HTR-8/SVneo (cell line): ENCODE measurements at regions not wholly inside any gene's neighbourhood (a gene's known extent, or its start where the extent isn't known, plus 50 kb on each side); places are given as distances from the start of the nearest gene placed in this dataset.
"Not testable (repeated sequence)": the region's sequence is repeated elsewhere in the genome, so short reads cannot be mapped to it uniquely, and the experiment has no call there.

ENCODE experiments used
- DNase-seq: peaks from one replicate; pipeline ENCODE4 v3.0.0; 2011; ENCODE audit warnings: low spot score, mixed read lengths; ENCODE audit not compliant: insufficient read length
- FAIRE-seq: peaks from 2 replicates; lab custom pipeline; 2011; peaks lifted over from hg19 to GRCh38; lab: Jason Lieb, UNC

DNA sequence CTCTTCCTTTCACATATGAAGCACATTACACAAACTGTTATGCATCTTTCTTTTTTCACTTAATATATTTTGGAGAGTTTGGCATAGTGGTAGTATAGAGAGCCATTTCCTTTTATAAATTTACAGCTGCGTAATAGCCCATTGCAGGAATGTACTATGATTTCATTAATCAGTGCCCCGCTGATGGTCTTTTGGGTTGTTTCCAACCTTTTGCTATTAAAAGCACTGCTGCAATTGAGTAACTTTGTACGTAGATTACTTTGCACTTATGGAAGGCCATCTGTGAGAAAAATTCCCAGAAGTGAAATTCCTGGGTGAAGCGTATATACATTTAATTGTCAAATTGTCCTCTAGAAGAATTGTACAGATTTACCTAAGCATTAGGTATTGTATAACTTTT, 565.3 kb upstream of the ZNF804A start:
- DNase-seq: no peak
- FAIRE-seq: no peak

DNA sequence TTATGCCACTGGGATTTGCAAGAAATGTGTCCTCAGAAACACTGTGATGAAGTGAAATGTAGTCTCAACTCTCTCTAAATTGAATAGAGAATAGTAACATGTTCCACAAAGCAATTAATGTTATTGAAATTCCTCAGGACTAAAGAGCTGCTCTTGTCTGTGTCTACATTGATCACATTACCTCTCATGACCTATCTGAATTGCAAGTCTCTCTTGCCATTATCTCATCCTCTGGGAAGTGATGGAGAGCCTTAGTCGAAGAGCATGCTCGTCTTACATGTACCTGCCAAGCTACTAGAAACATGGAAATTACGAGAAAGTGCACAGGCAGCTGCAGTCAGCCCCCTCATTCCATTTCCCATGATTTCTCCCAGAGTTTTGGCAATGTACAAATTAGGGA, 561.1 kb upstream of the ZNF804A start:
- no peak for DNase-seq
- no peak for FAIRE-seq

DNA sequence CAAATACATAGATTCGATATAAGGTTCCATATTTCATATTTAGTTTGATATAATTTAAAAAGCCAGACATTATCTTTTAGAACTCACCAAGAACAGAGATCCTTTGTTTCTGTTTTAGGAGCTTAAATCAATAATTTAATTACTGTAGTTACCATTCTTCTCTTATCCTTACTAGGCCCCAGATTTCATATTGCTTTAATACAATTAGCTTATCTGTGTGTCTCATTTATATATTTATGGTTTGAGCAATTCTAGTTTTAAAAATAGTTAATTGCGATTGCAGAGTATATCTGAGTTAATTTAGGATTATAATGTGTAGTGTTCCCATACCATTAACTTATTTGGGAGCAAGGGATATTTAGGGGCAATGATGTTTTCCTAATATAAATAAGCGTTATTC, 558.8 kb upstream of the ZNF804A start:
- FAIRE-seq: no peak
- no peak for DNase-seq

DNA sequence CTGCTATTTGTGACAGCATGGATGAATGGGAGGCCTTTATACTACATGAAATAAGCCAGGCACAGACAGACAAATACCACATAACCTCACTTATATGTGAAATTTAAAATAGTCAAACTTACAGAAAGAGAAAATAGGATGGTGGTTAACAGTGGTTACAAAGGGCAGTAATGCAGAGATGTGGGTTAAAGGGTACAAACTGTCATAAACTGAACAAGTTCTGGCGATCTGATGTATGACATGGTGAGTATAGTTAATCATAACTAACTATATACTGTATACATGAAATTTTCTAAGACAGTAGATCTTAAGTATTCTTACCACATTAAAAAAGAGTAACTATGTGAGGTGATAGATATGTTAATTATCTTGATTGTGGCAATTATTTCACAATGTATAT, 558.1 kb upstream of the ZNF804A start:
- FAIRE-seq (no peak), DNase-seq (no peak)

DNA sequence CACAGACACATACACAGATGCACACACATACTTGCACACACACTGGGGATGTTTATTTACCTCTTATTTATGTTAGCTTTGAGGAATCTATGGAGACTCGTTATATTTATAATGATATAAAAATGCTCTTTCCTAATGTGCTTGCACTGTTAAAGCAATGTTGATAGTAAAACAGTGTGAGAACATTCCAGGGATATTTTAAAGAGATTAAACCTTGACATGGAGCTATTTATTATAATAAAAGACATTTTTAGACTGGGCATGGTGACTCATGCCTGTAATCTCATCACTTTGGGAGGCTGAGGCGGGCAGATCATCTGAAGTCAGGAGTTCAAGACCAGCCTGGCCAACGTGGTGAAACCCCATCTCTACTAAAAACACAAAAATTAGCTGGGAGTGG, 557.3 kb upstream of the ZNF804A start:
- FAIRE-seq (no peak), DNase-seq (no peak)

DNA sequence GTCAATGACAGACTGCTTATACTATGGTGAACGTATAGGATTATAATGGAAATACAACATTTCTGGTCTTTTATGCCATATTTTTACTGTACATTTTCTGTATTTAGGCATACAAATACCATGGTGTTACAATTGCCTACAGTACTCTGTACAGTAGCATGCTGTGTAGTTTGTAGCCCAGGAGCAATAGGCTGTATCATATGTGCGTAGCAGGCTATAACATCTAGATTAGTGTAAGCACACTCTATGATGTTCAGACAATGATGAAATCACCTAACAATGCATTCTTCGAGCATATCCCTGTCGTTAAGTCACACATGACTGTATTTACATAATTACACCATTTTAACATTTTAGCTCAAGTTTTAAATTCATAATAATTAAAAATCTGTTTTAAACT, 556.6 kb upstream of the ZNF804A start:
- FAIRE-seq (no peak), DNase-seq (no peak)

DNA sequence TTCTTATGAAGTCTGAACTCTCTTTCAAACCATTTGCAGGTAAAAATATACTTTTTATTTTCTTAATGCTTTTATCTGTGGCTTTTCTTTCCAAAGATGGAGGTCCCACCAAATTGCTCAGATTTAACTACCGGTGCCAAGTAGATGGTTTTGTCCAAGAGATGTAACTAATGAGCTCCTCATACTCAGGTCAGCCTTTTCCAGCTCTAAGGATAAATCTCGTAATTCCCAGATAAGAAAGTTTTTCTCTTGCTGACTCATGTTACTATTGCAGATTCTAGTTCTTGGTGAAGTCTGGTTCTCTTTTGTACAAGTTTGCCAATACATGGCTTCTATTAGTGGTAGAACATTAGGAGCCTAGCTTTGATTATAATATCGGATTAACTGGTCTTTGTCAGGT, 550.8 kb upstream of the ZNF804A start:
- no peak for FAIRE-seq
- DNase-seq: no peak

DNA sequence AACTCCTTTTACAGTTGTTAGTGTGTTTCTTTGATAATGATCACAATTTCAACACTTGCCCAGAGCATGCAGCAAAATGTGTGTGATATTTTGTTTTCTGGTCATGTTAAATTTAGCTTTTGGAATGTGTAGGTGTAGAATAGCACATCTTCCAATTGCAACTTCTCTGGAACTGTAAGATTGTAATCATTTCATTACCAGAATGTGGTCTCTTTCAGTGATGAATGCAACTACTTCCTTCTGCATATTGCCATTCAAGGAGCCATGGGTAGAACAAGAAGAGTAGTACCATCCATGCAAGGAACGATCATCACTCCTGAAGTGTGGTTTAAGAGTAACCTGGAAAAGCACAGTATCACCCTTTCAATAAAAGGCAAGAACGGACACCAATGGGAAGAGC, 548.8 kb upstream of the ZNF804A start:
- no peak for FAIRE-seq

DNA sequence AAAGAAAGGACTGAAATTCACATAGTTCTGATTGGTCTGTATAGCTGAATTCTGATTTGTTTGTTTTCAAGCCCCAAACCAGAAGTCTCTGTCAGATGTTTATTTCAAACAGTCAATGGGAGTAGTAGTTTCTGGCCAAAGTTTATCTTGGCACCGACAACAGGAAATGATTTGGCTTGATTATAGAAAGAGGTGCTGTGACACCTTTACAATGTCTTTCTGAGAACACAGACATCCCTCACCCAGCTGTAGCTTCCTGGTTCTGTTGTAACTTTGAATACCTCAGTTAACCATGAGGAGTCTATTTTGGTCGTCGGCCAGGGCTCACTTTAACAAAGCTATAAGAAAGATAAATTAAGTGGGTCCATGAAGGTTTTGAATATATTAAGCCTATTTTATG, 545.0 kb upstream of the ZNF804A start:
- DNase-seq (no peak), FAIRE-seq (no peak)

More for the DNA sequence above, 548.8 kb upstream of the ZNF804A start:
- no peak for DNase-seq

DNA sequence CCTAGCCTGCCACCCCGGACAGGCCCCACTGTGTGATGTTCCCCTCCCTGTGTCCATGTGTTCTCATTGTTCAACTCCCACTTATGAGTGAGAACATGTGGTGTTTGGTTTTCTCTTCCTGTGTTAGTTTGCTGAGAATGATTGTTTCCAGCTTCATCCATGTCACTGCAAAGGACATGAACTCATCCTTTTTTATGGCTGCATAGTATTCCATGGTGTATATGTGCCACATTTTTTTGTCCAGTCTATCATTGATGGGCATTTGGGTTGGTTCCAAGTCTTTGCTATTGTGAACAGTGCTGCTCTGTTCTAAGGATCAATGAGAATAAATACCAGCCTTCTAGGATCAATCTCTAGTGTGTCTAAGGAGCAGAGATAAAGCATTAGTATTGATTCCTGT, 543.9 kb upstream of the ZNF804A start:
- DNase-seq, FAIRE-seq: not testable (repeated sequence)

DNA sequence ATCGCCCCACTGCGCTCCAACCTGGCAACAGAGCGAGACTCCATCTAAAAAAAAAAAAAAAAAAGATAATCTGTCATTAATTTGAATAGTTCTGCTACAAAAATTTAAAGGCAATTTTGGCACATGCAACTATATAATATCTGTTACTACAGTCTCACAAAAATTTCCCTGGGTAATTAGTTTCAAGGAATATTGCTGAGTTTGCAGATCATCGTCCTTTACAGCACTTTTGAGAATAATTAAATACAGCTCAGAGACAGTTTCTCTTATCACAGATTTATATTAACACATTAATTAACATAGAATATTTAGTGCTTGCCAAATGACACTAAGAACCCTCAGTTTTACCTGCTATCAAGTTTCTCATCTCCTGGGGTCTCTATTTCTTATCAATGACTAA, 540.4 kb upstream of the ZNF804A start:
- FAIRE-seq: no peak
- DNase-seq: no peak

DNA sequence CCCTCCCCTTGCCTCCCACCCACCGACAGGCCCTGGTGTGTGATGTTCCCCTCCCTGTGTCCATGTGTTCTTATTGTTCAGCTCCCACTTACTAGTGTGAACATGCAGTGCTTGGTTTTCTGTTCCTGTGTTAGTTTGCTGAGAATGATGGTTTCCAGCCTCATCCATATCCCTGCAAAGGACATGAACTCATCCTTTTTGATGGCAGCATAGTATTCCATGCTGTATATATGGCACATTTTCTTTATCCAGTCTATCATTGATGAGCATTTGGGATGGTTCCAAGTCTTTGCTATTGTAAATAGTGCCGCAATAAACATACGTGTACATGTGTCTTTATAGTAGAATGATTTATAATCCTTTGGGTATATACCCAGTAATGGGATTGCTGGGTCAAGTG, 538.1 kb upstream of the ZNF804A start:
- not testable (repeated sequence) for DNase-seq, FAIRE-seq

DNA sequence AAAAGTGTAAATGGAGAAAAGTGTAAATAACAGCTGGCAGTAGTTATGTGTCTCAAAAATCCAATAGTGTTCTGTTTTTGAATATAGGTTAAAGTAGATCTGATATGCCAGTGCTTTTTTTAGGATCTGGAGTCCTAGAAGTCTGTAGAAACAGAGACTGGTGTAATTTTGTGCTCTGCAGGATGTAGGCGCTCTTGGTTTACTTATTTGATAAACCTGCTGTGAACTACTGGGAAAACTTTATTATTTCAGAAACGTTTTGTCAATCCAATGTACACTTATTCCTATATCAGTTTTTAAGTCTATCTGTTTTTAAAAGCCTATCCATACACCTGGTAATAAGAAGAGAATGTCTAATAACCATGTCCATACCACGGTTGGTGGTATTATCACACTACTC, 530.8 kb upstream of the ZNF804A start:
- DNase-seq (no peak), FAIRE-seq (no peak)

DNA sequence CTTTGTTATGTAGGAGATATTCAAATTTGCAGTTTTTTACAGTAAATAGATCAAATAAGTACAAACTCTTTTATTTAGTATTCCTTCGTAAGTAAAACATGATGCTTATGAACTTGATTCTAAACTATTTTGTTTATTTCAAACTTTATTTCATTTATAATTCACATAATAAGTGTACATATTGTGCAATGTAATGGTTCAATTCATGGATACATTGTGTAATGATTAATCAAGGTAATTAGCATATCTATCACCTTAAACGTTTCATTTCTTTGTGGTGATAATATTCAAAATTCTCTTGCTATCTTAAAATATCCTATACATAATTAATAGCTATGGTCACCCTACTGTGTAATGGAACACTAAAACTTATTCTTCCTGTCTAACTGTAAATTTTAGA, 525.9 kb upstream of the ZNF804A start:
- DNase-seq (no peak), FAIRE-seq (no peak)

DNA sequence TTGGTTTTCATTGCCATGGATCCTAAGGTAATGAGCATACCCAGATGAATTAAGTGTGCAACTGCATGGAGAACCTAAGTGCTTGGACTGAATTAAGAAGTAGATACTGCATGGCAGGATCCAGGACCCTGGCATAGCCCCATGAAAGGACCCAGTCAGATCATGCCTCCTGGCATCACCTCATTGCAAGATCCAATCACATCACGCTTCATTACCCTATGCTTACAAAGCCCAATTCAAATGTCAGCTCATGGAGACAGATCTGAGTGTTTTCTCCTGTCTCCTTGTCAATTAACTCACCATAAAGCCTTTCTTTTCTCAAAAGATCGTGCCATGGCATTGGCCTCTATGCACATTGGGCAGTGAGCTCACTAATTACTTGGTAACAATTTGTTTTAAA, 519.8 kb upstream of the ZNF804A start:
- no peak for FAIRE-seq
- DNase-seq: no peak

DNA sequence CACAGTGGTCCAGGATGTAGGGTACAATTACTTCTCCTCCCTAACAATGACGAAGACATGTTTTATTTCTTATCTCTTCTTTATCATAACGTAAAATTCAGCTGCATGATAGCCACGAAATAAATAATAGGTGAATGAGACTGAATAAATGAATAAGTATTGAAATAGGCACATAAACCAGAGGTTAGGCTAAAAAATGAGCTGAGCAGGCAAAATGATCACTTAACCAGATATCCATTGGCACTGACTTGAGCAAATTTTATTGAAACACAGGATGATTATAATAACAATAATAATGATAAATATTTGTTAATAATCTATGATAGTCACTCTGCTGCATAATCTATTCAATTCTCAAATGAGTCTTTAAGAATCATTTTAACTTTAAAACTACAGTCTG, 506.9 kb upstream of the ZNF804A start:
- FAIRE-seq: no peak
- no peak for DNase-seq

DNA sequence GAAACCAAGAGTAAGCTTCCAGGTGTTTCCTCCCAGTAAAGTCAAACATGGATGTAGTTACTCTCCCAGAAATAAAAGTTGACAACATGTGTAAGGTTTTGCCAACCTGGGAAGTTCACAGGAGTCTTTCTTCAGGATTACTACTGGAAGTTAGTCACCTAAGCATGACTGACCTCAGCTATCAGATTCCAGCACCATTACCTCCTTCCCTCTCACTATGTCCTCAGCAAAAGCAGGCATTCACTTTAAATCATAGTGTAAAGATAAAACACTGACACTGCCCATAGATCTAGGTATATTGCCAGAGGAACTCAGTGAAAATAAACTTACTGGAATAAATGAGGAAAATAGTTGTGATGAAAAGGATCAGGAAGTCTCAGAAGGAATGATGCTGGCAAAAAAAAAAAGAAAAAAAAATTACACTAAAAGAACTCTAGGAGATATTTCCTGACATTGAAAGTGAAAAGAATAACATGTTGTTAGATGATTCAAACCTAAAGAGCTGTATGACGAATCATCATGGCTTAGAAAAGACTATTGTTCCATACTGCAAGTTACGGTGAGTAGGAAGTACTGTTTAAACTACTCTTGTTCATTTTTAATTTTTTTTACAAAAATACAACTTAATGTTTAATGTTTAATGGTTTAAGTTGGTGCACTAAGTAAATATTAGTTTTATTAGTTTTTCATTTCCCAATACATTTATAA, 484.5 kb upstream of the ZNF804A start:
- no peak for DNase-seq
- FAIRE-seq: no peak

DNA sequence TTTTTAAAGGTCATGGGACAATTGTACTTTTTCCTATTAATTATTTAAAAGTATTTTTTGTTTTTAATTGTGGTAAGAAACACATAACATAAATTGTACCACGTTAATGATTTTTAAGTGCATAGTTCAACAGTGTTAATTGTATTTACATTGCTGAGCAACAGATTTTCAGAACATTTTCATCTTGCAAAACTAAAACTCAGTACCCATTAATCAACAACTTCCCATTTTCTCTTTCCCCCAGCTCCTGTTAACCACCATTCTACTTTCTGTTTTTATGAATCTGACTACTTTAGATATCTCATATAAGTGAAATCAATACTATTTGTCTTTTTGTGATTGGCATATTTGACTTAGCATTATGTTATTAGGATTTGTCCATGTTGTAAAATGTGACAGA, 483.9 kb upstream of the ZNF804A start:
- DNase-seq (no peak), FAIRE-seq (no peak)

DNA sequence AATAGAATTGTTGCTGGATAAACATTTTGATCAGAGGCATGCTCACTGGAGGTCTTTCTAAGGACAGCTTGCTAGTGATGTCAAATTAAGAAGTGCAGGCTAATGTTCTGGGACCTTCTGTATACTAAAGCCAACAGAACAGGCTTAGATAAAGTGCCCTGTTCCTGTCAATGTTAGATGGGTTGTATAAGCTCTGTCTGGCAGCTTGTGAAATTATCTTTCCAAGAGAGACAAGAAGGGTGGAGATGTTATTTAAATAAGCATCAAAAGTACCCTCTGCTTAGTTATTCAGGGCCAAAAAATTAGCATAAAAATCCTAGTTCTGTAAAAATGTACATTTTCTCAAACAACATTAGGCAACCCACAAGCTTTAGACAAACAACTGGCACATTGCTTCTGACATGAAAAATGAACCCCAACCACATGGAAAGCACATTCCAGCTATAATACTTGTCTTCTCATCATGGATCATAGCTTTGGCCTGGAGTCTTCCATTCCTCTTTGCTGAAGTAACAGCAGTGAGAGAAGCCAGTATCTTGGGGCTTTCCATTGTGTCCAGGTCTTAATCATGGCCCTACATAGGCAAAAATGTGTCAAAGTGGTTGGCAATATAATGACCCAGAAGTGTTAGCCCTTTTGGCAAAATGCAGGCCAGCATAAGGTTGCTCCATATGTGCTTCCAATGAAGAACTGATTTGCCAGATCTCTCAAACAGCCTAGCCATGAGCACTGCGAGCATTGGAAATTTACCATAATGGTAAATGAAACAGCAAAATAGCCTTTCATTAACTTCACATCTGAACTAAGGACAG, 478.1 kb upstream of the ZNF804A start:
- DNase-seq: no peak
- FAIRE-seq: no peak

DNA sequence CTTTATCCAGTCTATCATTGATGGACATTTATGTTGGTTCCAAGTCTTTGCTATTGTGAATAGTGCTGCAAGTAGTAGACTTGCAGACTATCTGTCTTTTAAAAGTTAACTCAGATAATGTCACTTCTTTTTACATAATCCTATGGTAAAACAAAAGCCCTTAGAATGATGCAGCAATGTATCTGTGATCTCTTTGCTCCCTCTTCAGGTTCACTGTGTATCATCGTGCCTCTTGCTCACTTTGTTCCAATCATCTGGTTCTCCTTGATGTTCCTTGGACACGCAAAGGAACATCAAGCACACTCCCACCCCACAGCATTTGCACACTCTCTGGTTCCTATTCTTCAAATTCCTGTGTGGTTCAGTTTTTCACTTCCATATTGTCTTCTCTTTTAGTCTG, 472.5 kb upstream of the ZNF804A start:
- FAIRE-seq (no peak), DNase-seq (no peak)

DNA sequence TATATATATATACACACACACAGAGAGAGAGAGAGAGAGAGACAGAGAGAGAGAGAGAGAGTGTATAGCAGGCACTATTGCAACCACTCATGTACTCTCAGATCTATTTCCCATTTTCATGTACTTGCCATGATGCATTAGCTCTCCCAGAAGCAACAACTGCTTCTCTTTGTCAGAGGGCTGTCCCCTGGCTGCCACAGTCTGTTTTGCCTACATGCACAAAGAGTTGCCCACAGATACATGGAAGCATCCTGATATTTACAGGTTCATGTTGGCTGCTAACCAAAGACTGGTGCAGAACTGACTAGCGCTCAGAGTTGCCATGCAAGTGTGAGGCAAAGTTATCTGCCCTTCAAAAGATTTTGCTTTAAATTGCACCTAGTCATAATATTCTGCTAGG, 469.3 kb upstream of the ZNF804A start:
- no peak for FAIRE-seq

DNA sequence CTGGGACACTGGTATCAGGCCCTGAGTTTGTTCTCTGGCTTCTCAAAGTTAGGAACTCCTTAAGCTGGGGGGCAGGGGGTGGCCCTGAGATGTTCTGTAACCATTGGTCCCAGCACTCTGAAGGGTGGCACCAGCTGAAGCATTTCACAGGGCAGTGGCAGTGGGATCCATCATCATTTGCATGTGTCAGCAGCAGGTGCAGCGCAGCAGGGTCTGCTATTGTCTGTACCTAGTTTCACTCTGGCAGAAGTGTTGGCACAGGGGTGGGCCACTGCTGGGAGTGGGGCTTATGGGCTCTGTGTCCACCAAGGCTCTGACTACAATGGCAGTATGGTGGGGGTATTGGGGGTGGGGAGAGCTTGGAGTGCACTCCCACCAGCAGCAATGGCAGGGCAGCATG, 460.4 kb upstream of the ZNF804A start:
- DNase-seq (no peak), FAIRE-seq (no peak)

More for the DNA sequence above, 469.3 kb upstream of the ZNF804A start:
- DNase-seq: no peak
